ENCODE measurements at regions not wholly inside any gene's neighbourhood (a gene's known extent, or its start where the extent isn't known, plus 50 kb on each side); places are given as distances from the start of the nearest gene placed in this dataset.
"Not testable (repeated sequence)": the region's sequence is repeated elsewhere in the genome, so short reads cannot be mapped to it uniquely, and the experiment has no call there.

DNA sequence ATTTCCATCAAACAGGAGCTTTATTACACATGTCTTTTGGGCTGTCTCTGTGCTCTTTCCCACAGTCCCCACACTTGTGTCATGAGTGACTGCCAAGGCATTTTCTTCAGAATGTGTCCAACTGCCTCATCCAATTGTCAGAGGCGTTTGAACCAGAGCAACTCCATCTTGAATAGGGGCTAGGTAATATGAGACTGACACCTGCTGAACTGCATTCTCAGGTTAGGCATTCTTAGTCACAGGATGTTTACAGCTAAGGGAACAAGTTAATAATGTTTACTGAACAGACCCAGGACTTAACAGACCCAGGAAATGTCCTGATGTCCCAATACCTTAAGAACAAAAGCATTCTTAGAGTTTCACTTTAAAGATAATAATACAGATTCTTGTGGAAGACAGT is 595.5 kb downstream of the REEP3 start:
- Histone ChIP-seq H3K9me3 (ENCODE audit: control insufficient read depth, insufficient read depth, low read depth, low read length) (no peaks in the 10 kb centered on the region), H3K36me3 (ENCODE audit: control insufficient read depth in 2 of 2, insufficient read depth in 1 of 2, low read length in 2 of 2) (no peaks in the 10 kb centered on the region), H3K4me3 (ENCODE audit: low read depth, low read length) (no peak overlapping the region), H3K4me1 (ENCODE audit: control insufficient read depth, insufficient read depth, low read length) (no peaks in the 10 kb centered on the region), H3K27ac (ENCODE audit: extremely low read depth, low read depth, low read length) (no peak overlapping the region)
- ChIA-PET CTCF (interaction anchor here (0.9 kb wide), 1 partner anchor 24 kb away, joined by 3 read pairs; no protein-coding TSS in a partner anchor), POLR2A (no interaction called here)
- TF ChIP-seq ZNF2 (tag by site-specific recombination; IDR thresholded peaks at IDR 0.05) (no peak), WT1 (tag by site-specific recombination; IDR thresholded peaks at IDR 0.05) (no peak), YY1 (tag by site-specific recombination; IDR thresholded peaks at IDR 0.05) (no peak), EGR2 (tag by site-specific recombination; IDR thresholded peaks at IDR 0.05; ENCODE audit: low read depth) (no peak), ZBTB17 (tag by site-specific recombination; IDR thresholded peaks at IDR 0.05) (no peak), ZNF623 (tag by site-specific recombination; IDR thresholded peaks at IDR 0.05) (no peak), ZNF843 (tag by site-specific recombination; IDR thresholded peaks at IDR 0.05) (no peak), SP3 (tag by site-specific recombination; IDR thresholded peaks at IDR 0.05) (no peak), ZNF510 (tag by site-specific recombination; IDR thresholded peaks at IDR 0.05; ENCODE audit: insufficient replicate concordance) (no peak), ZNF792 (tag by site-specific recombination; IDR thresholded peaks at IDR 0.05) (no peak), ZFP41 (tag by site-specific recombination; IDR thresholded peaks at IDR 0.05; ENCODE audit: borderline replicate concordance) (no peak), ZFP37 (tag by site-specific recombination; IDR thresholded peaks at IDR 0.05) (no peak), ZSCAN4 (tag by site-specific recombination; IDR thresholded peaks at IDR 0.05) (no peak), ZNF24 (tag by site-specific recombination; IDR thresholded peaks at IDR 0.05) (no peak), ZNF146 (tag by site-specific recombination; IDR thresholded peaks at IDR 0.05) (no peak), ZSCAN30 (tag by site-specific recombination; IDR thresholded peaks at IDR 0.05) (no peak)
- TF ChIP-seq, protein P1, sequence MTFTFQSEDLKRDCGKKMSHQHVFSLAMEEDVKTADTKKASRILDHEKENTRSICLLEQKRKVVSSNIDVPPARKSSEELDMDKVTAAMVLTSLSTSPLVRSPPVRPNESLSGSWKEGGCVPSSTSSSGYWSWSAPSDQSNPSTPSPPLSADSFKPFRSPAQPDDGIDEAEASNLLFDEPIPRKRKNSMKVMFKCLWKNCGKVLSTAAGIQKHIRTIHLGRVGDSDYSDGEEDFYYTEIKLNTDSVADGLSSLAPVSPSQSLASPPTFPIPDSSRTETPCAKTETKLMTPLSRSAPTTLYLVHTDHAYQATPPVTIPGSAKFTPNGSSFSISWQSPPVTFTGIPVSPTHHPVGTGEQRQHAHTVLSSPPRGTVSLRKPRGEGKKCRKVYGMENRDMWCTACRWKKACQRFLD (tag by site-specific recombination; IDR thresholded peaks at IDR 0.05): no peak
- TF ChIP-seq, protein P2, sequence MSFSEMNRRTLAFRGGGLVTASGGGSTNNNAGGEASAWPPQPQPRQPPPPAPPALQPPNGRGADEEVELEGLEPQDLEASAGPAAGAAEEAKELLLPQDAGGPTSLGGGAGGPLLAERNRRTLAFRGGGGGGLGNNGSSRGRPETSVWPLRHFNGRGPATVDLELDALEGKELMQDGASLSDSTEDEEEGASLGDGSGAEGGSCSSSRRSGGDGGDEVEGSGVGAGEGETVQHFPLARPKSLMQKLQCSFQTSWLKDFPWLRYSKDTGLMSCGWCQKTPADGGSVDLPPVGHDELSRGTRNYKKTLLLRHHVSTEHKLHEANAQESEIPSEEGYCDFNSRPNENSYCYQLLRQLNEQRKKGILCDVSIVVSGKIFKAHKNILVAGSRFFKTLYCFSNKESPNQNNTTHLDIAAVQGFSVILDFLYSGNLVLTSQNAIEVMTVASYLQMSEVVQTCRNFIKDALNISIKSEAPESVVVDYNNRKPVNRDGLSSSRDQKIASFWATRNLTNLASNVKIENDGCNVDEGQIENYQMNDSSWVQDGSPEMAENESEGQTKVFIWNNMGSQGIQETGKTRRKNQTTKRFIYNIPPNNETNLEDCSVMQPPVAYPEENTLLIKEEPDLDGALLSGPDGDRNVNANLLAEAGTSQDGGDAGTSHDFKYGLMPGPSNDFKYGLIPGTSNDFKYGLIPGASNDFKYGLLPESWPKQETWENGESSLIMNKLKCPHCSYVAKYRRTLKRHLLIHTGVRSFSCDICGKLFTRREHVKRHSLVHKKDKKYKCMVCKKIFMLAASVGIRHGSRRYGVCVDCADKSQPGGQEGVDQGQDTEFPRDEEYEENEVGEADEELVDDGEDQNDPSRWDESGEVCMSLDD (tag by site-specific recombination; IDR thresholded peaks at IDR 0.05): no peak

DNA sequence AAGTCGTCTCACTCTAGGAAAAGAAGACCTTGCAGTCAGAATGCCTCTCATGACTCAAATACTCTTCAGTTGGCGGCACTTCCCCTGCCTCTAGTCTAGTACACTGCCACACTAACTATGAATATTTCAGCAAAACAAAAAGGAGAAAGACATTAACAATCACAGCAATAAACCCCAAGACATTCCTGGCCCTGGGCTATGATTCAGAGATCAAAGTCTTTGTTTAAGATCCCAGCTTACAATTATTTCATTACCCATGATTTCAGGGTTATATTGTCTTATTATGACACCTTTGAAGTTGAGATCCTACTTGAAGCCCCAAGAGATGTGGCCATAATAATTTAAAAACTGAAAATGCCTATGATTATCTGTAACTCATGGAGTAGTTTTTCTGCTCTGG is 597.5 kb downstream of the REEP3 start:
- no peak overlapping the region for H3K4me3 ChIP-seq (ENCODE audit: low read depth, low read length)
- CTCF ChIA-PET: interaction anchor here (0.7 to 0.8 kb wide), 2 partner anchors 77 to 184 kb away, joined by 3 read pairs; no protein-coding TSS in a partner anchor
- H3K36me3 ChIP-seq (ENCODE audit: control insufficient read depth in 2 of 2, insufficient read depth in 1 of 2, low read length in 2 of 2): no peaks in the 10 kb centered on the region
- no peaks in the 10 kb centered on the region for H3K9me3 ChIP-seq (ENCODE audit: control insufficient read depth, insufficient read depth, low read depth, low read length)
- no peaks in the 10 kb centered on the region for H3K4me1 ChIP-seq (ENCODE audit: control insufficient read depth, insufficient read depth, low read length)
- H3K27ac ChIP-seq (ENCODE audit: extremely low read depth, low read depth, low read length): no peak overlapping the region
- TF ChIP-seq ZNF174 (tag by site-specific recombination; IDR thresholded peaks at IDR 0.05): no peak
- TF ChIP-seq, protein P3, sequence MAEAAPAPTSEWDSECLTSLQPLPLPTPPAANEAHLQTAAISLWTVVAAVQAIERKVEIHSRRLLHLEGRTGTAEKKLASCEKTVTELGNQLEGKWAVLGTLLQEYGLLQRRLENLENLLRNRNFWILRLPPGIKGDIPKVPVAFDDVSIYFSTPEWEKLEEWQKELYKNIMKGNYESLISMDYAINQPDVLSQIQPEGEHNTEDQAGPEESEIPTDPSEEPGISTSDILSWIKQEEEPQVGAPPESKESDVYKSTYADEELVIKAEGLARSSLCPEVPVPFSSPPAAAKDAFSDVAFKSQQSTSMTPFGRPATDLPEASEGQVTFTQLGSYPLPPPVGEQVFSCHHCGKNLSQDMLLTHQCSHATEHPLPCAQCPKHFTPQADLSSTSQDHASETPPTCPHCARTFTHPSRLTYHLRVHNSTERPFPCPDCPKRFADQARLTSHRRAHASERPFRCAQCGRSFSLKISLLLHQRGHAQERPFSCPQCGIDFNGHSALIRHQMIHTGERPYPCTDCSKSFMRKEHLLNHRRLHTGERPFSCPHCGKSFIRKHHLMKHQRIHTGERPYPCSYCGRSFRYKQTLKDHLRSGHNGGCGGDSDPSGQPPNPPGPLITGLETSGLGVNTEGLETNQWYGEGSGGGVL (tag by site-specific recombination; IDR thresholded peaks at IDR 0.05): no peak
- no peak for TF ChIP-seq ZNF747 (tag by site-specific recombination; IDR thresholded peaks at IDR 0.05)
- no peak for TF ChIP-seq ZNF423 (tag by site-specific recombination; IDR thresholded peaks at IDR 0.05)
- POLR2A ChIA-PET: no interaction called here

- CTCF ChIA-PET; POLR2A ChIA-PET; H3K27ac ChIP-seq (ENCODE audit: extremely low read depth, low read depth, low read length); H3K36me3 ChIP-seq (ENCODE audit: control insufficient read depth in 2 of 2, insufficient read depth in 1 of 2, low read length in 2 of 2); H3K9me3 ChIP-seq (ENCODE audit: control insufficient read depth, insufficient read depth, low read depth, low read length); H3K4me1 ChIP-seq (ENCODE audit: control insufficient read depth, insufficient read depth, low read length); H3K4me3 ChIP-seq (ENCODE audit: low read depth, low read length): not testable (repeated sequence)
Observed at GRCh38 chr10:64120301-64120980, 599.2 kb downstream of the REEP3 start.
